HG03045 (cell line): ENCODE measurements at regions not wholly inside any gene's neighbourhood (a gene's known extent, or its start where the extent isn't known, plus 50 kb on each side); places are given as distances from the start of the nearest gene placed in this dataset.
"Not testable (repeated sequence)": the region's sequence is repeated elsewhere in the genome, so short reads cannot be mapped to it uniquely, and the experiment has no call there.

Experiments used
- ATAC-seq: cut with Tn5 transposase; IDR thresholded peaks from one replicate; pipeline ENCODE4 v1.9.1; 2021; ENCODE audit warnings: mild to moderate bottlenecking, moderate library complexity; ENCODE audit not compliant: unreplicated experiment

DNA sequence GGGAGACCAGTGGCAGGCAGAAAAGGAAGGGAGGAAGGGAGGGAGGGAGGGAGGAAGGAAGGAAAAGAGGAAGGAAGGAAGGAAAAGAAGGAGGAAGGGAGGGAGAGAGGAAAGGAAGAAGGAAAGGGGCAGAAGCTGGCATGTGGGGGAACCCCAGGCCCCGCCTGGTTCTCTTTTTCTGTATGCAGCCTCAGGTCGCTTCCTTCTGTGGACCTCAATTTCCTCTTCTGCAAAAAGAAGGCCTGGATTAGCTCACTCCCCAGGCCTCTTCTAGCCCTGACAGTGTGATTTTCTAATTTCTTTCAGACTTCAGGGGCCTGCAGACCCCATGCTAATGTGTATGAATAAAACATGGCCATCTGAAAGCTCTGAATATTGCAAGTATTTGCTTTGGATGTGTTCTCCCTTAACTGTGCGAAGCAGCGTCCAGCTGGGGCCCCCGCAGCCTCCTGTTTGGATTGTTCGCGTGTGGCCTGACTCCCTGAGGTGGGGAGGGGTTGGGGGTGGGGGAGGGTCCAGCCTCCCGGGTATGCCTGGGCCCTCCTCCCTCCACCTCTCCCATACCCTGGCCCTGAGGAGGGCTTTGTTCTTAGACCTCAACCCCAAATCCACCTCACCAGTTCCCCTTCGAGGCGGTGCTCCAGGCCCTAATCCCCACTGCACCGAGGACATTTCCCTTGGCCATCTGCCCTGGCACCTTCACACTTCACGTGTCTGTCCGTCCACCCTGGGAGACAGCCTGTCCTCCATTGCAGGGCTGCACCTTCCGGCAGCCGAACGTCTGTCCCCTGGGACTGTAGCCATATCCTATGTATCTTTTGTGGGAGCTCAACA is 199.9 kb upstream of the ATP6AP2 start:
- ATAC-seq, result no peak

DNA sequence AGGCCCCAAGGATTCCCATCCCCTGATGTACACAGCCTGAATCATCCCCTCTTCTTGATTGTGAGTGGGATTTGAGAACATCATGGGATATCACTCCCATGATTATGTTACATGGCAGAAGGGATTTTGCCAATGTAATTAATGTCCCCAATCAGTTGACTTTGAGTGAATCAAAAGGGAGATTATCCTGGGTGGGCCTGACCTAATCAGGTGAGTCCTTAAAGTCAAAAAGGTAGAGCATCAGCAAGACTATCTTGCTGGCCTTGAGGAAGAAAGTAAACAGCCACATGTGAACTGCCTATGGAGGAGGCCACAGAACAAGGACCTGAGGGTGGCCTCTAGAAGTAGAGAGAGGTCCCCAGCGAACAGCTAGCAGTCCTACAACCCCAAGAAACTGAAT is 203.1 kb upstream of the ATP6AP2 start:
- no peak for ATAC-seq

DNA sequence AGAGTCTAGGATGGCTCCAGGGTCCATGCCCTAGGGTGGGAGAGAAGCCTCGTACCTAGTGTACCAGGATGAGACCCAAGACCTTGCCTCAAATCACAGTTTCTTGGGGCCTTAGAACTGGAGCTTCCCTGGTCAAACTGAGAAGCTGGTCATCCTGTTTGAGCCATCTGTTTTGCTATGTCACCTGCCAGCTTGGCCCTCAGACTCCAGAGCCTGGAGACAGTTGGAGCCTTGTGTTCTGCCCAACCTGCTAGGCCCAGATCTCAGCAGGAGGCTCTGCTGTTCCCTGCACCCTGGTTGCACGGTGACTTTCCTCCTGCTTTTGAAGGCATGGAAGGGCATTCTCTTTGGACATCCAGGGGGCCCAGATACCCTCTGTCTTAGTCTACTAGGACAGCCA is 206.3 kb upstream of the ATP6AP2 start:
- no peak for ATAC-seq

DNA sequence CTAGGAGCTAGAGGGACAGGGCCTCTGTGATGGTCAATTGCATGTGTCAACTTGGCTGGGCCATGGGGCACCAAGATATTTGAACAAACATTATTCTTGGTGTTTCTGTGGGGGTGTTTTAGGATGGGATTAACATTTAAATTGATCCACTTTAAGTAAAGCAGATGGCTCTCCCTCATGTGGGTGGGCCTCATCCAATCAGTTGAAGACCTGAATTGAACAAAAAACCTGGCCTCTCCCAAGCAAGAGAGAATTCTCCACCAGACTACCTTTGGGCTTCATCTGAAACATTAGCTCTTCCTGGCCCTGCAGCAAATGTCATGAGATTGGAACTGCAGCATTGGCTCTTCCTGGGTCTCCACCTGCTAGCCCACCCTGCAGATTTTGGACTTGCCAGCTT is 207.1 kb upstream of the ATP6AP2 start:
- no peak for ATAC-seq

DNA sequence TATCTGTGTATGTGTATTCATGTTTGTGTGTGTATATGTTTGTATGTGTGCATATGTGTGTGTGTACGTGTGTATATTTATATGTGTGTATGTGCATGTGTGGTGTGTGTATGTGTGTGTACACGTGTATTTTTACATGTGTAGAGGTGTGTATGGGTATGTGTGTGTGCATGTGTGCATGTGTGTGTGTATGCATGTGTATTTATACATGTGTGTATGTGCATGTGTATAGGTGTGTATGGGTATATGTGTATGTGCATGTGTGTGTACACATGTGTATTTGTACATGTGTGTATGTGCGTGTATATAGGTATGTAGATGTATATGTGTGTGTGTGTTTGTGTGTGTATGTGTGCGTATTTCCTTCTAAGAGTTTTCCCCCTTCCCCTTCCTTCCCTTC is 207.7 kb upstream of the ATP6AP2 start:
- no peak for ATAC-seq

DNA sequence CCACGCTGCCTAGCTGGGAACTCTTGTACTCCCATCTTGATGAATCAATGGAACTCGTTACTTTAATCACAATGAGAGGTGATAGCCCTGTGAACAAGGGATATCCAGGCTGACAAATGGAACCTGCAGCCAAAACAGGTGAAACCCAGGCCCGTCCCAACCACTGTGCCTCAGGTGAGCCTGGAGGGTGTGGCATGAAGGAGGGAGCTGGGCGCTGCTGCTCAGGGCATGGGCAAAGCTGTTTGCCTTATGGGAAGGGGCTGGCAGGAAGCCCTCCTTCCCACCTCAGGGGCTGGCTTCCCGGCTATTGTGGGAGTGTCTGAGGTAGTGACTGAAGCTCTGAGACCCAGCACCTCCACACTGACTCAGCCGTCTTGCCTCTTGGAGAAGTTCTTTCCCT is 209.4 kb upstream of the ATP6AP2 start:
- no peak for ATAC-seq

DNA sequence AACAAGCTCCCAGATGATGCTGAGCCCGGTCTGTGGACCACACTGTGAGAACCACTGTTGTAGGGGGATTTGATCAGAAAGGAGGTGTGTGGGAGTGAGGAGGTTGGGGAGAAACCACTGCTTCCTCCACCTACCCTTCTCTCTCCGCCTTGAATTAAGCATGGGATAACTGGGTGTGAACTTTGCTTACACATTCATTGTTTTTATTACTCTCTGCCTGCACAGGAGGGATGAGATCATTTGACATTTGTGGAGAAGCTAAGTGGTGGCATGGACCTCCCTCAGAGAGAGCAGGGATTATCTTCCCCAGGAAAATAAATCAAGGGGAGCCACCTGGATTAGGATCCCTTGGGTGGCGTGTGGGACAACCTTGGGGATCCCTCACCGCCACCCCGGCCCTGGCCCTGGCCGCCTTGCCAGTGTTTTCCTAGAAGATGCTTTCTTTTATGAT is 212.1 kb upstream of the ATP6AP2 start:
- no peak for ATAC-seq

DNA sequence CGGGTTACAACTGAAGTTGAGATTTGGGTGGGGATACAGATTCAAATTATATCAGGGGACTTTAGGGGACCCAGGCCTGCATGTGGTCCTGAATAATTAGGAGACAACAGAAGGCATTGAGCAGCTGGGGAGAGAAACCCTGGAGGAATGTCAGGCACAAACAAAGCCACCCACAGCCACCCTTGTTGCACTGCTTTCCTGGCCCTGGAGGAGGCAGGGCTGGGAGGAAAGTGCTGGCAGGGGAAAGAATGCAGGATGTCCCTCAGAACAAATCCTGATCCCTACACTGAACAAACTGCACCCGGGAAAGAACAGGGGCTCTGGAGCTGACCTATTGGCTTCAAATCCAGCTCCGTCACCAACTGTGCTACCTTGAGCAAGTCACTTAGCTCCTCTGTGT is 214.1 kb upstream of the ATP6AP2 start:
- no peak for ATAC-seq

DNA sequence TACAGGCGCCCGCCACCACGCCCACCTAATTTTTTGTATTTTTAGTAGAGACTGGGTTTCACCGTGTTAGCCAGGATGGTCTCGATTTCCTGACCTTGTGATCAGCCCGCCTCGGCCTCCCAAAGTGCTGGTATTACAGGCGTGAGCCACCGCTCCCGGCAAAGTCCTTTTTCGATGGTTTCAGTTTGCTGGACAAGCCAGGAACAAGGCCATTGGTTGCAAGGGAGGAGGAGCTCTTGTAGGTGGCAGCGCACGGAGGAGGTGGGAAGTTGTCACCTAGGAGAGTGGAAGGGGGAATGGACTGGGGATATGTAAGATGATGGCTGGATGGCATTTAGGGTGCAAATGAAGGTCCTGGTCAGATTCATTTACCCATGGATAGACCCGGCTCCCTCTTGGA is 218.5 kb upstream of the ATP6AP2 start:
- ATAC-seq, result not testable (repeated sequence)

DNA sequence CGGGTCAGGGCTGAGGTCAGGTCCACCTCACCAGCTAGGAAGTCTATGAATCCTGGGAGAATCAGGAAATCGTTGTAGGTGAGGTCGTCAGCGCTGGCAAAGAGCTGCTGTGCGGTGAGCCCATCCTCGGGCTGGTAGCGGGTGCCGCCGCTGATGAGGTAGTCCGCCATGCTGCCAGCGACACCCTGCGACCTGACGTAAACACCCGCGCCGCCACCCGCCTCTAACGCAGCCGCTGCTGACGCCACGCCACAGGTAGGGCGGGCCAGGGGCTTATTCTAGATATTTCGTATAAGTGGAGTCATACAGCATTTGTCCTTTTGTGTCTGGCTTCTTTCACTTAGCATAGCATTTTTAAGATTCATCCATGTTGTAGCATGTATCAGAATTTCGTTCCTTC is 220.2 kb upstream of the ATP6AP2 start:
- ATAC-seq, result no peak

DNA sequence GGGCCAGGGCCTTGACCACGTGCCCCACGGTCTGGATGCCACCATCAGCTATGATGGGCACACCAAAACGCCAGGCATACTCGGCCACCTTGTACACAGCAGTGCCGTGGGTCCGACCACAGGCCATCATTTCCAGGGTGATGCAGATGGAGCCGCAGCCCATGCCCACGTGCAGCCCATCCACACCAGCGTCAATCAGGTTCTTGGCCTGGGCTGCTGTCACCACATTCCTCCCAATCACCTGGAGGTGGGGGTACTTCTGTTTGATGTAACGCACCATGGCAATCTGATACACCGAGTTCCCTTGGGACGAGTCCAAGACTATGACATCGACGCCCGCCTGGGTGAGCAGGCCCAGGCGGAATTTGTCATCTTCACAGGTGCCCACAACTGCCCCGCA is 221.2 kb upstream of the ATP6AP2 start:
- ATAC-seq, result no peak

DNA sequence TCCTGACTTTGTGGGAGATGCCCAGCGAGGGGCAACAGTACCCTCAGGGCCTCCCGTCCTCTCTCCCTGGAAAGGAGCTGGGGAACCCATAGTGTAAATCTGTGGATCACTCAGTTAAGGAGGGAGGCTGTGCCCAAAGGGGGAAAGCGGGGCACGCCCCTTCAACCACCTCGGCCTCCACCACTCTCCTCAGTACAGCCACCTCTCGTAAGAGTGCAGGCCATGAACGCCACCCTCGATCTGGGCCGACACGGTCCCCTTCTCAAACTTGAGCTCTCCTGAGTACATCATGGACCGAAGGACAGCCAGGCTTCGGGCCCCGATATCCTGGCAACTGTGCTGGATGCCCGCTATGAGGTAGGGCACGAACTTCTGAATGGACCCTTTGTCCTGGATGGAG is 221.8 kb upstream of the ATP6AP2 start:
- no peak for ATAC-seq

DNA sequence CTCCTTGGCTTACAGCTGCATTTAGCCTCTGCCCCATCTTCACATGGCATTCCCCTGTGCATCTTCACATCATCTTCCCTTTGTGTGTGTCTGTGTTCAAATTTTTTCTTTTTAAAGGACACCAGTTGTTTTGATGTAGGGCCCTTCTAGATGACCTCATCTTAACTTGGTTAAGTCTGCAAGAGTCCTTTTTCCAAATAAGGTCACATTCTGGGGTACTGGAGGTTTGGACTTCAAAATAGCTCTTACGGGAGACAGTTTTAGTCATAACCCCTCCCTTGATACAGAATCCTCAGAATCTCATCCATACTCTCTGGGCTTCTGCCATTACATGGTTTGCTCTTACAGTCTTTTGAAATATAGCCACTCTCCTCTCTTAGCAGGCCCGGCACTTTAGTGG is 231.5 kb upstream of the ATP6AP2 start:
- no peak for ATAC-seq

DNA sequence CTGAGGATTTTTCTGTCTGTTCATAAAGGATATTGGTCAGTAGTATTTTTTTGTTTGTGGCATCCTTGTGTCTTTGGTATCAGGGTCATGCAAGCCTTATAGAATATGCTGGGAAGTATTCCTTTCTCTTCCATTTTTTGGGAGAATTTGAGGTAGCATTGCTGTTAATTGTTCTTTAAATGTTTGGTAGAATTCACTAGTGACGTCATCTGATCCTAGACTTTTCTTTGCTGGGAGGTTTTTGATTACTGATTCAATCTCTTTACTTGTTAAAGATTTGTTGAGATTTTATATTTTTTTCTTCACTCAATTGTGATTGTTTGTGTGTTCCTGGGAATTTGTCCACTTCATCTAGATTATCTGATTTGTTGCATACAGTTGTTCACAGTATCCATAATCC is 234.4 kb upstream of the ATP6AP2 start:
- no peak for ATAC-seq

DNA sequence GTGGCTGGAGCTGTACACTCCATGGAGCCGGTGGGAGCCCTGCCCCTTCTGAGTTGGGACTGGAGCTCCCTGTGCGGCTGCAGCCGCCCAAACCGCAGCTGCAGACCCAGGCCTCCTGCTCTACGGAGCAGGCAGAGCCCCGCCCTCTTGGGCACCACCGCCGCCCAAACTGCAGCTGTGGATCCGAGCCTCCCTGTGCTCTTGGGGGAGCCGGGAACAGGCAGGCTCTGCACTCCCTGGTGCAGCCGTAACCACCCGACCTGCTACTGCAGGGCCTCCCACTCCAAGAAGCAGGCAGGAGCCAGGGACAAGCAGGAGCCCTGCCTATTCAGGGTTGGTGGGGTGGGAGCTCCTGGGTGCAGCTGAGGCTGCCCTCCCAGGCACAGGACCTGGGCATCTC is 237.5 kb upstream of the ATP6AP2 start:
- ATAC-seq, result no peak

DNA sequence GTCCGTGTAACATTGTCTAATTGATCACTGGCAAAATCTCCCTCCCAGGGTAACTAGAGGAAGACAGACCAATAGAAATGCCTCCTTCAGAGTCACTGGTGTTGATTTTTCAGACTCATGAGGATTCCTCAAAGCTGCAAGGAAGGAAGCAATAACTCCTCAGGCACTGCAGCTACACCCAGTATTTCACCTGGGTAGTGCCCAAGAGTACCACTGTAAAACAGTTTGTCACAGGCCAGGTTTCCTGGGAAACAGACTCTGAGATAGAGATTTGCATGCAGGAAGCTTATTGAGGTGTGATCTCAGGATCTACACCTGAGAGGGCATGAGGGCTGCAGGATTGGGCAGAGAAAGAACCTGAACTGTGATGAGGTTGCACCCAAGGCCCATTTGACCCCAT is 240.7 kb upstream of the ATP6AP2 start:
- no peak for ATAC-seq

DNA sequence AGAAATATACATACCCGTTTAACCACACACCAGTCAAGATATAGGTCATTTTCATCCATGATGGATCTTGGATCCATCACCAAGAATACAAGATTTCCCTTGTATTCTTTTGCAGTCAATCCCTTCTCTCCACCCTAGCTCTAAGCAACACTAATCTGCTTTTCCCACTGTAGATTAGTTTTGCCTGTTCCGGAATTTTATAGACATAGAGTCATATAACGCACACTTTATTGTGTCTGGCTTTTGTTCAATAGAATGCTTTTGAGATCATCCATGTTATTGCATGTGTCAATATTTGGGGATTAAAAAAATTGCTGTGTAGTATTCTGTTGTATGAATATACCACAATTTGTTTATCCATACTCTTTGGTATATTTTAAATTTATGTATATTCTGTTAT is 235.6 kb upstream of the BCOR start:
- no peak for ATAC-seq

DNA sequence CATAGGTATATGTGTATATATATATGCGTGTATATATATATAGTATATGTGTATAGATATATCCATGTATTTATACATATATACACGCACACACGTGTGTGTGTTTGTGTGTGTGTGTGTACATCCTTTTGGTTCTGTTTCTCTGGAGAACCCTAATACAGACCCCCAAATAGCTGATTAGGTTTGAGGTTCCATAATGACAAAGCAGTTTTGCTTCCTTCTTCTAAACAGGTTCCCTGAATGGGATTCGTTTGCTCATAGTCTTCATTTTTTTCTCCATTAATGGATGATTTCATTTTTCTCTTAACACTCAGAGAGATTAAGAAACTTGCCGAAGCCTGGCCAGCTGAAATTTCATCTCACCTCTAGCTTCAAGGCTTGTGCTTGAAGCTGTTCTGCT is 234.0 kb upstream of the BCOR start:
- no peak for ATAC-seq

DNA sequence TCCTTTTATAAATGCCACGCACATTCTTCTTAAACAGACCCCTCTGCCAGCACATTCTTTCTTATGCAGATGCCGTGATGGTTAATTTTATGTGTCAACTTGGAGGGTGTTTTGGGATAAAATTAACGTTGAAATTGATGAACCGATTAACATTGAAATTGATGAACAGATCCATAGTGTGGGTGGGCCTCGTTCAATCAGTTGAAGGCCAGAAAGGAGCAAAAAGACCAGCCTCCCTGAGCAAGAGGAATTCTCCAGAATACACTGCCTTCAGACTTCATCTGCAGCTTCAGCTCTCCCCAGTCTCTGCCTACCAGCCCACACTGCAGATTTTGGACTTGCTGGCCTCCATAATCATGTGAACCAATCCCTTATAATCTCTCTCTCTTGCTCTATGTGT is 233.6 kb upstream of the BCOR start:
- no peak for ATAC-seq

DNA sequence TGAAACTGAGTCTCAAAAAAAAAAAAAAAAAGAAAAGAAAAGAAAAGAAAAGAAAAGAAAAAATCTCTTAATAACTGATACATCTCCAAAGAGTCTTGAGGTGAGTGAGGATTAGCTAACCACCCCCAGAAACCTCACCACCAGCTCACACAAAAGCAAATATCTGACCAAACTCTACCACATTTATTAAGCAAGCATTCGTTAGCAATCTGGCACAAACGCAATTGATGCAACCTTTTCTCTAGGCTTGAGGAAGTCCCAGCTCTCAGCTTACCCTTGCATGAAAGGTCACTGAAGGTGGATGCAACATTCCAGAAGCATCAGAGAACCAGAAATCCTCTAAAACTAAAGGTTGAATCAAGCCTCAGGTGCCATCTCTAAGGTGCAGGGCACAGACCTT is 231.9 kb upstream of the BCOR start:
- no peak for ATAC-seq

DNA sequence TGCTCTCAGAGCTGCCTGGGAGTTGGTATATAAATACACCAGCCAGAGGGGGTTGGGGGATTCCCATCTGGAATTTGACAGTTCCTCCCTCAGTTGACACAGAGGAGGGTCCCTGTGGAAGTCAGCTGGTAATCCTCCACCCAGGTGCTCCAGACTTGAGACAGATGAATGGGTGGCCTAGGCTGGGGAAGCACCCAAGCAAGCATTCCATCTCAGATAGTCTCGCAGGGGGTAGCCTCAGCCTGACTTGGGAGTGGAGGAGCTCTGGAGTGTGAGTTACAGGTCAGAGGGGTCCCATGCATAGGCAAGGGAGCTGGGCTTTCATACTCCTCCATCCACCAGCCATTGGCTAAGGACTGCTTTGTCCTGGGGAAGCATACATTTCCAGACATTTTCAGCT is 229.3 kb upstream of the BCOR start:
- ATAC-seq, result no peak

DNA sequence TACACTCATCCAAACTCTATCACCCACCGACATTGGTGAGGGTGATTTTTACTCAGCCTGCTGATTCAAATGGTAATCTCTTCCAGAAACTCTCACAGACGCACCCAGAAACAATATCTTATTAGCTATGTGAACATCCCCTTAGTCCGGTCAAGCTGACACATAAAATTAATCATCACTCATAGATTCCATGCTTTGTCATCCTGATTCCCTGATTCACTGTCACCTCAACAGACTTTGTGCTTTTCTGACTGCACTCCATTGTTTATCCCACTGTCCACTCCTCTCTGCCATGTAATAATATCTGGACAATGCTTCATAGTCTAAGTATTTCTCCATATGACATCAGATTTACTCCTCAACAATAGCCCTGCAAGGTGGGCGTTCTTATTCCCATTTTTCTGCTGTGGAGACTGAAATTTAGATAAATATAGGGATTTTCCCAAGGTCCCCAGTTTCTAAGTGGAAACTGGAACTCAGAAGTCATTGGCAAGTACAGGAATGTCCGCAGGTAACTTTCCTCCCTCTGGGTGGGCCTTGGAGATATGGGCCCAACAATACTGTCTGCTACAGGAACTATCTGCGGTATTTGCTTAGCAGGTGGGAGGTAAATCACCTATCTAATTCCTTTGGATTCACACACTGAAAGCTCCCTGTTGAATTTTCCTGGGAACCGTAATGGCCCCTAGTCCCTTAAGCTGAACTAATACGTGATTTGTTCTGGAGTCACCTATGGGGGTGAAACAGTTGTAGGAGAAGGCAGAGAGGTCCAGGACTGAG is 228.6 kb upstream of the BCOR start:
- ATAC-seq, result no peak
